Upper lobe of left lung (tissue), 4 donors: ENCODE measurements at regions not wholly inside any gene's neighbourhood (a gene's known extent, or its start where the extent isn't known, plus 50 kb on each side); places are given as distances from the start of the nearest gene placed in this dataset.

Experiments
- POLR2A ChIP-seq, 4 donors: fragments of 450-650 bp; IDR thresholded peaks; one replicate each; pipeline ENCODE4 v1.5.1; 2016 to 2017; ENCODE audit warnings: antibody characterized with exemption in 4 of 4, mild to moderate bottlenecking in 2 of 4
- TF ChIP-seq, protein P1 (sequence below), 6 experiments: fragments of 450-650 bp in 4 of 6; fragments of 200-600 bp in 2 of 6; sonication (generic) in 2 of 6; IDR thresholded peaks; one replicate each; pipeline ENCODE4 v1.5.1; 2016 to 2019; ENCODE audit warnings: antibody characterized with exemption in 6 of 6

DNA sequence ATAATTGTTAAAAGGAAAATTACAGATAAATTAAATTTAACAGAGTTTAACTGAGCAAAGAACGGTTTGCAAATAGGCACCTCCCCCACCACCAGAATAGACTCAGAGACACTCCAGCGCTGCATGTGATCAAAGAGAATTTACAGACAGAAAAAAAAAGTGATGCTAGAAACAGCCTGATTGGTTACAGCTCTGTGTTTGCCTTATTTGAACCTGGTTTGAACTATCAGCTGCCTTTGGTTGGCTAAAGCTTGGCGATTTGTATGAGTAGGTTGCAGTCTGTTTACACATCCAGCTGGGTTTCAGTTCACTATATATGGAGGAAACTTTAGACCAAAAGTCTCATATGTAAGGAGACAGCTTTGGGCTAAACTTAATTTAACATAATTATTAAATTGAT, 249.1 kb downstream of the ENC1 start:
- TF ChIP-seq, protein P1, sequence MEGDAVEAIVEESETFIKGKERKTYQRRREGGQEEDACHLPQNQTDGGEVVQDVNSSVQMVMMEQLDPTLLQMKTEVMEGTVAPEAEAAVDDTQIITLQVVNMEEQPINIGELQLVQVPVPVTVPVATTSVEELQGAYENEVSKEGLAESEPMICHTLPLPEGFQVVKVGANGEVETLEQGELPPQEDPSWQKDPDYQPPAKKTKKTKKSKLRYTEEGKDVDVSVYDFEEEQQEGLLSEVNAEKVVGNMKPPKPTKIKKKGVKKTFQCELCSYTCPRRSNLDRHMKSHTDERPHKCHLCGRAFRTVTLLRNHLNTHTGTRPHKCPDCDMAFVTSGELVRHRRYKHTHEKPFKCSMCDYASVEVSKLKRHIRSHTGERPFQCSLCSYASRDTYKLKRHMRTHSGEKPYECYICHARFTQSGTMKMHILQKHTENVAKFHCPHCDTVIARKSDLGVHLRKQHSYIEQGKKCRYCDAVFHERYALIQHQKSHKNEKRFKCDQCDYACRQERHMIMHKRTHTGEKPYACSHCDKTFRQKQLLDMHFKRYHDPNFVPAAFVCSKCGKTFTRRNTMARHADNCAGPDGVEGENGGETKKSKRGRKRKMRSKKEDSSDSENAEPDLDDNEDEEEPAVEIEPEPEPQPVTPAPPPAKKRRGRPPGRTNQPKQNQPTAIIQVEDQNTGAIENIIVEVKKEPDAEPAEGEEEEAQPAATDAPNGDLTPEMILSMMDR (IDR thresholded peaks at IDR 0.05) = no peak
- no peak for TF ChIP-seq POLR2A (IDR thresholded peaks at IDR 0.05)
